HepG2 (cell line): ENCODE measurements at regions not wholly inside any gene's neighbourhood (a gene's known extent, or its start where the extent isn't known, plus 50 kb on each side); places are given as distances from the start of the nearest gene placed in this dataset.
"Not testable (repeated sequence)": the region's sequence is repeated elsewhere in the genome, so short reads cannot be mapped to it uniquely, and the experiment has no call there.

Experiments
- ATAC-seq: fragments of 200-7000 bp; cut with Tn5 transposase; 3 replicates; pipeline ENCODE4 v1.9.1; 2020; ENCODE audit warnings: mild to moderate bottlenecking, moderate library complexity
- BruUV-seq: library from RNA; stranded (reverse); fragments of 400-500 nt; replicated peaks from 2 replicates; lab custom pipeline; 2021; lab: Mats Ljungman, UMichigan
- CTCF ChIA-PET: fragments of 300-600 bp; formaldehyde crosslinking; extraction: SDS; loops from one replicate; lab custom pipeline; 2021; ENCODE audit warnings: low total read pairs, inconsistent platforms, low intra/inter-chr PET ratio; lab: Yijun Ruan, JAX
- POLR2A ChIA-PET: fragments of 350-600 bp; sonication (Branson Sonifier 250); formaldehyde crosslinking; loops from one replicate; lab custom pipeline; 2020; ENCODE audit warnings: antibody characterized with exemption, inconsistent platforms; lab: Yijun Ruan, JAX
- DNase-seq: peaks from one replicate; pipeline ENCODE4 v3.0.0-alpha.2; 2015; ENCODE audit warnings: low spot score
- FAIRE-seq: peaks from 3 replicates; lab custom pipeline; 2011; peaks lifted over from hg19 to GRCh38; lab: Jason Lieb, UNC
- H2AFZ ChIP-seq: one replicate; pipeline ENCODE4 v1.6.1; 2011; ENCODE audit warnings: low read length, inconsistent platforms
- H3K27ac ChIP-seq: fragments of 300-600 bp; 3 replicates; pipeline ENCODE4 v1.8.0; 2011; ENCODE audit warnings: mixed run types, mild to moderate bottlenecking, mixed read lengths, low read length, inconsistent platforms; ENCODE audit not compliant: insufficient read depth; ENCODE audit errors: extremely low read length
- H3K27me3 ChIP-seq, 2 experiments: fragments of 200-600 bp in 1 of 2; 2 replicates in 1 of 2; 3 replicates in 1 of 2; pipeline versions ENCODE4 v1.6.0 to v1.8.0; 2011; ENCODE audit warnings: low read length in 2 of 2, mild to moderate bottlenecking in 2 of 2, moderate library complexity in 2 of 2, inconsistent platforms in 1 of 2; ENCODE audit not compliant: insufficient read depth in 2 of 2, control insufficient read depth in 1 of 2
- H3K36me3 ChIP-seq, 2 experiments: fragments of 200-600 bp in 1 of 2; replicated peaks in 1 of 2; 2 replicates in 1 of 2; 3 replicates in 1 of 2; pipeline versions ENCODE4 v1.5.1 to v1.8.0; 2011; ENCODE audit warnings: low read length in 2 of 2, inconsistent platforms in 1 of 2; ENCODE audit not compliant: insufficient read depth in 2 of 2, control insufficient read depth in 1 of 2
- H3K4me1 ChIP-seq: 2 replicates; pipeline ENCODE4 v1.5.1; 2012; ENCODE audit warnings: low read length, inconsistent platforms; ENCODE audit not compliant: insufficient read depth
- H3K4me2 ChIP-seq: 2 replicates; pipeline ENCODE4 v1.6.0; 2011; ENCODE audit warnings: low read depth, low read length, inconsistent platforms
- H3K4me3 ChIP-seq, 3 experiments: fragments of 200-600 bp in 1 of 3; sonication (generic), shearing (Covaris generic) in 1 of 3; replicated peaks in 1 of 3; 2 replicates each; pipeline ENCODE4 v1.5.1; 2011 to 2016; ENCODE audit warnings: low read length in 3 of 3, inconsistent platforms in 2 of 3, low read depth in 2 of 3, mild to moderate bottlenecking in 2 of 3, control low read depth in 1 of 3, mixed read lengths in 1 of 3; ENCODE audit not compliant: insufficient read depth in 1 of 3
- H3K79me2 ChIP-seq: one replicate; pipeline ENCODE4 v1.6.1; 2011; ENCODE audit warnings: low read length, inconsistent platforms; ENCODE audit not compliant: insufficient read depth
- H3K9ac ChIP-seq: 2 replicates; pipeline ENCODE4 v1.6.0; 2011; ENCODE audit warnings: mild to moderate bottlenecking, low read depth, low read length, inconsistent platforms; ENCODE audit not compliant: insufficient read depth
- H3K9me3 ChIP-seq: 2 replicates; pipeline ENCODE4 v1.5.1; 2012; ENCODE audit warnings: mild to moderate bottlenecking, low read length
- H4K20me1 ChIP-seq: 2 replicates; pipeline ENCODE4 v1.6.0; 2011; ENCODE audit warnings: inconsistent platforms, mild to moderate bottlenecking, low read length, moderate library complexity; ENCODE audit not compliant: insufficient read depth
- HNRNPH1 ChIP-seq: fragments of 200-400 bp; formaldehyde crosslinking; optimal IDR thresholded peaks from 2 replicates; pipeline ENCODE3; 2017; ENCODE audit warnings: mild to moderate bottlenecking, low read depth, low read length
- ZNF331 ChIP-seq: sonication (generic); formaldehyde crosslinking; IDR thresholded peaks from 2 replicates; pipeline ENCODE4 v1.4.0; 2020; ENCODE audit warnings: missing genetic modification reagents
- ZNF644 ChIP-seq: IDR thresholded peaks from 2 replicates; pipeline ENCODE4 v1.6.1; 2016; ENCODE audit warnings: low read depth
- WGBS: methylation state at CpG from one replicate; pipeline ENCODE4 v1.1.6; 2017; ENCODE audit warnings: low lambda C conversion rate; 5-methylcytosine and 5-hydroxymethylcytosine counted together
- in situ Hi-C: cut with HindIII; loops from 2 replicates; pipeline ENCODE4 v1.10.0; 2017; ENCODE audit warnings: low pct_unique_long_range_greater_than_20kb; ENCODE audit not compliant: extremely low pct_ligation_motif_present
- intact Hi-C: fragments of 100-400 bp; cut with micrococcal nuclease; formaldehyde crosslinking; loops from one replicate; pipeline ENCODE4 v1.10.0; 2022; ENCODE audit not compliant: unreplicated experiment

- H2AFZ ChIP-seq: no peak overlapping the region
- TF ChIP-seq ZNF644 (no peak), ZNF331 (CRISPR knock-in tag) (peak; percentile 95), HNRNPH1 (no peak)
- H3K4me1 ChIP-seq: no peaks in the 10 kb centered on the region
- no peak for FAIRE-seq
- H3K4me2 ChIP-seq: no peak overlapping the region
- H3K79me2 ChIP-seq: no peaks in the 10 kb centered on the region
- WGBS: 64% methylated on average over 6 of the region's 8 CpGs
- no peak overlapping the region for H3K27ac ChIP-seq
- H4K20me1 ChIP-seq: no peaks in the 10 kb centered on the region
- ATAC-seq: no peak
- intact Hi-C loops (no loop called here), in situ Hi-C loops (loop anchor here (10.0 kb wide), 1 partner anchor 205 kb away; no protein-coding TSS in a partner anchor)
- no TSS peak for BruUV-seq
- no peaks in the 10 kb centered on the region for H3K9me3 ChIP-seq
- no peaks in the 10 kb centered on the region for H3K36me3 ChIP-seq
- no peak for DNase-seq
- no peak overlapping the region for H3K4me3 ChIP-seq
- ChIA-PET CTCF (no interaction called here), POLR2A (no interaction called here)
- H3K9ac ChIP-seq: no peak overlapping the region
- H3K27me3 ChIP-seq: no peaks in the 10 kb centered on the region
Observed at GRCh38 chr12:131430158-131430742, 280.6 kb upstream of the SFSWAP start.

GRCh38 chr12:131431126-131431655 is 279.7 kb upstream of the SFSWAP start:
- 43% methylated on average over 8 of the region's 17 CpGs for WGBS
- ATAC-seq, BruUV-seq, H3K4me2 ChIP-seq, H3K79me2 ChIP-seq, H4K20me1 ChIP-seq, H3K27me3 ChIP-seq, H3K36me3 ChIP-seq, H3K9ac ChIP-seq, H3K4me3 ChIP-seq, H3K27ac ChIP-seq, intact Hi-C loops, H3K9me3 ChIP-seq, FAIRE-seq, DNase-seq, H3K4me1 ChIP-seq, POLR2A ChIA-PET, CTCF ChIA-PET, H2AFZ ChIP-seq: not testable (repeated sequence)
- in situ Hi-C loops: loop anchor here (10.0 kb wide), 1 partner anchor 206 kb away; no protein-coding TSS in a partner anchor
